Glomerular visceral epithelial cell (primary cell): ENCODE measurements at regions not wholly inside any gene's neighbourhood (a gene's known extent, or its start where the extent isn't known, plus 50 kb on each side); places are given as distances from the start of the nearest gene placed in this dataset.
"Not testable (repeated sequence)": the region's sequence is repeated elsewhere in the genome, so short reads cannot be mapped to it uniquely, and the experiment has no call there.

ENCODE experiments used
- DNase-seq: peaks from one replicate; pipeline ENCODE4 v3.0.0-alpha.2; 2016; ENCODE audit errors: extremely low spot score

GRCh38 chr12:38159092-38159551 is 157.5 kb upstream of the ALG10B start:
- DNase-seq: no peak

DNA sequence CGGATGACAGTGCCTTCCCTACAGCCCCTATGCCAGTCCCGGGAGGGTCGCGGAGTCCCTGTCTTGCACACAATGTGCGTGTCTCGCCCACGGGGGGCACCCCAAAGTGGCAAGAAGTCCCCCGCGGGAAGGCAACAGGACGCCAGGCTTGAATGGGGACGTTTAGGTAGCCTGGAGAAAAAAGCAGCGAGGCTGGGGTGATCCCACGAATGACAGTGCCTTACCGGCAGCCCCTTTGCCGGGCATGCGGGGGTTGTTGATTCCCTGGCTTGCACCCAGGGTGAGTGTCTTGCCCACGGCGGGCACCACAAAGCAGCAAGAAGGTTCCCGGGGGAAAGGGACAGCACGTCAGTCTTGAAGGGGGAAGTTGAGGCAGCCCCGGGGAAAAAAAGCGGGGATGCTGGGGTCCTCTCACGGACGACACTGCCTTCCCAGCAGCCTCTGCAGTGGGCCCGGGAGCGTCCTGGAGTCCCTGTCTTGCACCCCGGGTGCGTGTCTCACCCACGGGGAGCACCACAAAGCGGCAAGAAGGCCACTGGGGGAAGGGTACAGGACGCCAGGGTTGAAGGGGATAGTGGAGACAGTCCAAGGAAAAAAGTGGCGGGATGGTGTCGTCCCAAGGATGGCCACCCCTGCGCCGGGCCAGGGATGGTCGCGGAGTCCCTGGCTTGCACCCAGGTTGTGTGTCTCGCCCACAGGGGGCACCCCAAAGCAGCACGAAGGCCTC is 156.8 kb upstream of the ALG10B start:
- DNase-seq: no peak

DNA sequence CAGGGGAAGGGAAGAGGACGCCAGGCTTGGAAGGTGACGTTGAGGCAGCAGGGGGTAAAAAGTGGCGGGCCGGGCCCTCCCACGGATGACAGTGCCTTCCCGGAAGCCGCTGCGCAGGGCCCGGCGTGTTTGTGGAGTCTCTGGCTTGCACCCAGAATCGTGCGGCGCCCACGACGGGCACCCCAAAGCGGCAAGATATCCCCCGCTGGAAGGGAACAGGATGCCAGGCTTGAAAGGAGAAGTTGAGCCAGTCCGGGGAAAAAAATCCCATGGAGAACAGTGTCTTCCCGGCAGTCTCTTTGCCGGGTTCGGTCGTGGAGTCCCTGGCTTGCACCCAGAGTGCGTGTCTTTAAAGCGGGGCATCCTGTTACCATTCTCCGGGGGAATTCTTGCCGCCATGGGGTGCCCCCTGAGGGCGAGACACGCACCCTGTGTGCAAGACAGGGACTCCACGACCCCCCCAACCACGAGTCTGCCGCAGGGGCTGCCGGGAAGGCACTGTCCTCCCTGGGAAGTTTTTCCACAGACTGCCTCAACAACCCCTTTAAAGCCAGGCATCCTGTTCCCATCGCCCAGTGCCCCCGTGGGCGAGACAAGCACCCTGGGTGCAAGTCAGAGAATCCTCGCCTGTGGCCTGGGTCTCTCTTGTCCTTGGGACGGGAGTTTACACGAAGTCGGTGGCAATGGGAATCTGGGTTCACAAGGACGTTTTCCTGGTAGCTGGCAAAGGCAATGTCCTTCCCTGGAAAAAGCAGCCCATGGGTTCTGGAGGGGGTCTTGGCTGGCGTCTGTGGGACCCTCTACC is 156.1 kb upstream of the ALG10B start:
- no peak for DNase-seq

DNA sequence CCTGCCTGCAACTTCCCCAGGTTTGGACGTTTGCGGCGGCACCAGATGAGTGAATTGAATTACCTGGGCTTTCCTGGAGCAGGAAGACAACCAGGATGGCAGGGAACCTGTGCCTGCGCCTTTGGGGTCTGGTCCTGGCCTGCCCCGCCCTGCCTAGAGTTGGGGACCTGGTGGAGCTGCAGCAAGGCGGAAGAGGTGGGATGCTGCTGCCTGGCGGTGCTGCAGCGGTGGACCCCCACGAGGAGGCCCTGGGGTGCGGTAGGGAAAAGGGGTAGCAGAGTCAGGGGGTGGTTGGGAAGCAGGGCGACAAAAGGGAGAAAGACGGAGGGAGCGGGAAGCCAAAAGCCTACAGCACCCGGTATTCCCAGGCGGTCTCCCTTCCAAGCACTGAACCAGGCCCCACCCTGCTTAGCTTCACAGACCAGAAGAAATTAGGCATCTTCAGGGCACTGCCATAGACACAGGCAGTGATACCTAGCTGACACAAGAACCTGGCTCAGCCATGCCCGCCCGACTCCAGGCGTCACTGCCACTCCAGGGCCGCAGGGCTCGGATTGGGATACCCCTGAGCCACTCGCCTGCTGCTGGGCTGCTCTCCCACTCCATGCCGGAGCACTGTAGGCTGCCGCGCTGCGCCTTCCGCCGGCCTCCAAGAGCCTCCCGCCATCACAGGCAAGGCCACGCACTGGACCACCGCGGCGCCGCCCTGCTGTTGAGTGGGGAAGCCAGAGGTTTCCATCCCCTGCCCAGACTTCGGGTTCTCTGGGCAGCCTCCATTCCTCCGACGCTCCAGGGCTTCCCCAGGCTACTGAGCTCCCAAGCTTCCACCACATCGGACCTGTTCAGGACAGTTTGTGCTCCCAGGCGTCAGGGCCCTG is 155.2 kb upstream of the ALG10B start:
- no peak for DNase-seq

GRCh38 chr12:38162013-38162412 is 154.6 kb upstream of the ALG10B start:
- DNase-seq: no peak

GRCh38 chr12:38162708-38163441 is 153.7 kb upstream of the ALG10B start:
- no peak for DNase-seq

DNA sequence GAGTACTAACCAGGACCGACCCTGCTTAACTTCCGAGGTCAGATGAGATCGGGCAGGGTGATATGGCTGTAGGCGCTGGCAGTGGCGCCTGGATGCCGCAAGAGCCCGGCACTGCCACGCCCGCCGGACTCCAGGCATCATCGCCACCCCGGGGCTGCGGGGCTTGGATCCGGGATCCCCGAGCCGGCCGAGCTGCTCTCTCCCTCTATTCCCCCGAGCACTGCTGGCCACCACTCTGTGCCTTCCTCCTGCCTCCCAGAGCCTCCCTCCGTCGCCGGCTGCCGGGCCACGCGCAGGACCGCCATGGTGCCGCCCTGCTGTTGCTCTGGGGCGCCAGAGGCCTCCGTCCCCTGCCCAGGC is 153.2 kb upstream of the ALG10B start:
- no peak for DNase-seq

DNA sequence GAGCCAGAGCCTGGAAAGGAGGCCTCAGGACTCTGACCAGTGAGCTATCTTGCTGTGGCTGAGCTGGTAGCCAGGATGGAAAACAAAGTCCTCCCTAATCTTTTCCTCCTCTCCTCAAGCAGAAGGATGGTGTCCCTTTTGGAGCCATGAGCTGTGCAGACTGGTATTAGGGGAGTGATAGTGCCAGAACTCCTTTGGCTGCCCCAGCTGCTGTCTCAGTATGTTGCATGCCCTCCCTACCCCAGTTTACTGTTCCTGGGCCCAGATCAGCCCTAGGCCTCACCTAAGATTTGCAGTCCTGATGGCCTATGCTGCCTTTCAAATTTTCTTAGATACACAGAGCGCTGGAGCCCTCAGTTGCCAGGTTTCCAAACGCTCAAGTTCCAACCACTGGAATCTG is 150.3 kb upstream of the ALG10B start:
- no peak for DNase-seq

DNA sequence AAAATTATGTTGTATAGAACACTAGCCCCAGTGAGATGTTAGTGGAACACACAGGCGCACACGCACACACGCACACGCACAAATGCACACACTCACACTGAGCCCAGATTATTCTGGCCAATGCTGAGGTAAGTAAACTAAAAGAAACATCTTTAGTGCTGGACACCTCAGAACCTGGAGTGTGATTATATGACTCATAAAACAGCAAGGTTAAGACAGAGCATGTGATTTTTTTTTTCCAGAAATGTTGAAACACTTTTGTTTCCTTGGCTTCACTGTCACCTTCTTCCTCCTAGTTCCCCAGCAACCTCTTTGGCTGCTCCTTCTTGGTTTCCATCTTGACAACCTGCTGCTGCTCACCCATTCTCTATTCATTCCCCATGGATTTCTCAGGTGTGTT is 141.0 kb upstream of the ALG10B start:
- peak; percentile 43 for DNase-seq

GRCh38 chr12:38183617-38184016 is 133.0 kb upstream of the ALG10B start:
- peak; percentile 77 for DNase-seq

- DNase-seq: not testable (repeated sequence)
Observed at GRCh38 chr12:38197286-38197685, 119.3 kb upstream of the ALG10B start.

- DNase-seq: no peak
Observed at GRCh38 chr12:38201461-38202276, 114.9 kb upstream of the ALG10B start.

DNA sequence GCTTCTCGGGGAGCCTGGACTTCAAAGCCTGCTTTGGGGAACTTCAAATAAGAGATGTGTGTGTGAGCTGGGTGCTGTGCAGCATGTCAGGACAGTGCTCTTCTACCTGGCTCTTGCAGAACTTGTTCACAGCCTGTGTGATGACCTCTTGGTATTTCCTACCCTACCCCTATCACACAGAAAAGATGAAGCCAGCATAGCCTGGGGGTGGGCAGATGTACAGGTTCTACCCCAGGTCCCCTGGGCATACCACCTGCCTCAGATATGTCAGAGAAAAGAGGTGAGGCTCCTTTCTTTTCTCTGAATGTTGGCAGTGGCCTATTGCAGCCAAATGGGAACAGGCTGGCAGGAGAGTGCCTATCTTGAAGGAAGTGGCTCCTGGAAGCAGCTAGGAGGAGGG is 111.7 kb upstream of the ALG10B start:
- DNase-seq: no peak

DNA sequence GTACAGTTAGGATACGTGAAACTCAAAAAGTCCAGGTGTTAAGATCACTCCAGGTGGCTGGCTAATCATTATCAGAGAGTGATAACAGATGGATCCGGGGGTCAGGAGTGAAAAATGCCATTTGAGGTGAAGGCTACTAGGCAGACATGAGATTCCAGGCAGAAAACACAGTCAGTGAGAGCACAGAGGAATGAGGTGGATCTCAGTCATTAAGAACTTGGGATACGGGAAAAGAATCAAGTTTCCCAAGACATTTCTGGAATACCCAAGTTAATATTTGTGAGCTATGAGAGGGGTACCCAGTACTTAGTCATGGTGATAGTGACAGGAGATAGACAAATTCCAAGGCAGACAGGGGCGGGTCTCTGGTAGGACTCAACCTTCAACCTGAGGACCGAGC is 94.6 kb upstream of the ALG10B start:
- no peak for DNase-seq

GRCh38 chr12:38238328-38238727 is 78.2 kb upstream of the ALG10B start:
- DNase-seq: not testable (repeated sequence)

GRCh38 chr12:38253778-38254177 is 62.8 kb upstream of the ALG10B start:
- DNase-seq: no peak

GRCh38 chr12:38258411-38258810 is 58.2 kb upstream of the ALG10B start:
- DNase-seq: no peak
